ENCODE measurements at regions not wholly inside any gene's neighbourhood (a gene's known extent, or its start where the extent isn't known, plus 50 kb on each side); places are given as distances from the start of the nearest gene placed in this dataset.

DNA sequence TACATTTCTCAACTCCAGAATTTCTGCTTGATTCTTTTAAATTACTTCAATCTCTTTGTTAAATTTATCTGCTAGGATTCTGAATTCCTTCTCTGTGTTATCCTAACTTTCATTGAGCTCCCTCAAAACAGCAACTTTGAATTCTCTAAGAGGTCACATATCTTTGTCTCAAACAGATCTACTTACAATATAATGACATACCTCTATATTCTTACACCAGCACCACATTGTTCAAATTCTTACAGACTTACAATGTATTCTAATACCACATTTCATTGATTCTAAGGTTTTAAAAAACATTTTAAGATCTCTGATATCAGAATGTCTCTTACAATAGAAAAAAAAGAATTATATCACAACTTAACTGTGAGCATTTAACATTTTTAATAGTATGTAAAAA lies 77.4 kb downstream of the DIRAS3 start:
- H3K79me2 ChIP-seq (ENCODE audit: insufficient read depth, low read length) = no peaks in the 10 kb centered on the region
- no peak overlapping the region for H3K27ac Mint-ChIP-seq

DNA sequence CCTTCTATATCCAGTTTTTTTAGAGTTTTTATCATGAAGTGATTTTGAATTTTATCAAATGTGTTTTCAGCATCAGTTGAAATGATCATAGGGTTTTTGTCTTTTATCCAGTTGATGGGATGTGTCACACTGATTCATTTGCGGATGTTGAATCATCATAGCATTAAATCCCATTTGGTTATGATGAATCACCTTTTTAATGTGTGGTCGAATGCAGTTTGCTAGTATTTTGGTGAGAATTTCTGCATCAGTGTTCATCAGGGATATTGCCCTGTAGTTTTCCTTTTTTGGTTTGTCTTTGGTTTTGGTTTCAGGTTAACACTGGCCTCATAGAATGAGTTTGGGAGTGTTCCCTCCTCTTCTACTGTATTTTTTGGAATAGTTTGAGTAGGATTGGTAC lies 80.3 kb downstream of the DIRAS3 start:
- H4K20me1 ChIP-seq (ENCODE audit: insufficient read depth, low read length) = no peaks in the 10 kb centered on the region
- no peaks in the 10 kb centered on the region for H3K79me2 ChIP-seq (ENCODE audit: insufficient read depth, low read length)
- H3K27ac ChIP-seq (ENCODE audit: low read depth in 1 of 2, low read length in 2 of 2) = no peak overlapping the region
- H3K27me3 Mint-ChIP-seq (ENCODE audit: low read depth in 3 of 3) = peaks cover 0 to 2% (median under 1%) of the 10 kb centered on the region in 3 donors
- H3K9me3 Mint-ChIP-seq = peaks cover 0 to 13% (median 3%) of the 10 kb centered on the region in 7 donors
- TF ChIP-seq, protein P1, sequence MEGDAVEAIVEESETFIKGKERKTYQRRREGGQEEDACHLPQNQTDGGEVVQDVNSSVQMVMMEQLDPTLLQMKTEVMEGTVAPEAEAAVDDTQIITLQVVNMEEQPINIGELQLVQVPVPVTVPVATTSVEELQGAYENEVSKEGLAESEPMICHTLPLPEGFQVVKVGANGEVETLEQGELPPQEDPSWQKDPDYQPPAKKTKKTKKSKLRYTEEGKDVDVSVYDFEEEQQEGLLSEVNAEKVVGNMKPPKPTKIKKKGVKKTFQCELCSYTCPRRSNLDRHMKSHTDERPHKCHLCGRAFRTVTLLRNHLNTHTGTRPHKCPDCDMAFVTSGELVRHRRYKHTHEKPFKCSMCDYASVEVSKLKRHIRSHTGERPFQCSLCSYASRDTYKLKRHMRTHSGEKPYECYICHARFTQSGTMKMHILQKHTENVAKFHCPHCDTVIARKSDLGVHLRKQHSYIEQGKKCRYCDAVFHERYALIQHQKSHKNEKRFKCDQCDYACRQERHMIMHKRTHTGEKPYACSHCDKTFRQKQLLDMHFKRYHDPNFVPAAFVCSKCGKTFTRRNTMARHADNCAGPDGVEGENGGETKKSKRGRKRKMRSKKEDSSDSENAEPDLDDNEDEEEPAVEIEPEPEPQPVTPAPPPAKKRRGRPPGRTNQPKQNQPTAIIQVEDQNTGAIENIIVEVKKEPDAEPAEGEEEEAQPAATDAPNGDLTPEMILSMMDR (IDR thresholded peaks at IDR 0.05) = no peak
- intact Hi-C loops (cut with micrococcal nuclease) = no loop called here
- H3K4me3 ChIP-seq (replicated peaks in 1 of 3; ENCODE audit: low read depth in 2 of 3, low read length in 3 of 3) = no peak overlapping the region
- no CpG with 5 or more reads among the region's 2 CpGs for WGBS (ENCODE audit: insufficient coverage)
- H3K9ac ChIP-seq (ENCODE audit: insufficient read depth, low read length, poor library complexity, severe bottlenecking) = no peak overlapping the region
- no peak for DNase-seq
- H3K9me3 ChIP-seq (replicated peaks in 1 of 2; ENCODE audit: control insufficient read depth in 1 of 2, insufficient read depth in 1 of 2, low read length in 2 of 2) = peaks cover 0 to 5% of the 10 kb centered on the region in 2 donors
- H3K27me3 ChIP-seq (ENCODE audit: control insufficient read depth in 2 of 2, insufficient read depth in 2 of 2, low read length in 2 of 2) = no peaks in the 10 kb centered on the region
- no peak overlapping the region for H3K27ac Mint-ChIP-seq
- no peaks in the 10 kb centered on the region for H3K4me1 ChIP-seq (ENCODE audit: control insufficient read depth in 1 of 2, insufficient read depth in 2 of 2, low read length in 2 of 2)
- H3K4me2 ChIP-seq (replicated peaks; ENCODE audit: extremely low read depth, low read length, poor library complexity, severe bottlenecking) = no peak overlapping the region
- H3K36me3 ChIP-seq (replicated peaks in 1 of 2; ENCODE audit: control insufficient read depth in 1 of 2, insufficient read depth in 2 of 2, low read length in 2 of 2) = no peaks in the 10 kb centered on the region
- no peak overlapping the region for H3K4me3 Mint-ChIP-seq
- no peak overlapping the region for H2AFZ ChIP-seq (ENCODE audit: insufficient read depth, low read depth, low read length, poor library complexity, severe bottlenecking)
- H3K4me1 Mint-ChIP-seq = no peaks in the 10 kb centered on the region
- no peaks in the 10 kb centered on the region for H3K36me3 Mint-ChIP-seq

More for the DNA sequence above, 77.4 kb downstream of the DIRAS3 start:
- Histone ChIP-seq H3K27ac (ENCODE audit: low read depth in 1 of 2, low read length in 2 of 2) (no peak overlapping the region), H2AFZ (ENCODE audit: insufficient read depth, low read depth, low read length, poor library complexity, severe bottlenecking) (no peak overlapping the region), H3K4me3 (replicated peaks in 1 of 3; ENCODE audit: low read depth in 2 of 3, low read length in 3 of 3) (no peak overlapping the region), H3K9me3 (replicated peaks in 1 of 2; ENCODE audit: control insufficient read depth in 1 of 2, insufficient read depth in 1 of 2, low read length in 2 of 2) (peaks cover 0 to 5% of the 10 kb centered on the region in 2 donors), H3K36me3 (replicated peaks in 1 of 2; ENCODE audit: control insufficient read depth in 1 of 2, insufficient read depth in 2 of 2, low read length in 2 of 2) (no peaks in the 10 kb centered on the region), H3K4me1 (ENCODE audit: control insufficient read depth in 1 of 2, insufficient read depth in 2 of 2, low read length in 2 of 2) (no peaks in the 10 kb centered on the region), H4K20me1 (ENCODE audit: insufficient read depth, low read length) (no peaks in the 10 kb centered on the region), H3K9ac (ENCODE audit: insufficient read depth, low read length, poor library complexity, severe bottlenecking) (no peak overlapping the region), H3K27me3 (ENCODE audit: control insufficient read depth in 2 of 2, insufficient read depth in 2 of 2, low read length in 2 of 2) (no peaks in the 10 kb centered on the region), H3K4me2 (replicated peaks; ENCODE audit: extremely low read depth, low read length, poor library complexity, severe bottlenecking) (no peak overlapping the region)
- intact Hi-C loops (cut with micrococcal nuclease) = no loop called here
- Mint-ChIP-seq H3K4me3 (no peak overlapping the region), H3K9me3 (peaks cover 0 to 10% (median 3%) of the 10 kb centered on the region in 7 donors), H3K36me3 (no peaks in the 10 kb centered on the region), H3K27me3 (ENCODE audit: low read depth in 3 of 3) (peaks cover 0 to 2% (median 0%) of the 10 kb centered on the region in 3 donors), H3K4me1 (no peaks in the 10 kb centered on the region)
- no peak for DNase-seq
- TF ChIP-seq, protein P1 (IDR thresholded peaks at IDR 0.05) = no peak

All from CD14-positive monocyte (primary cell).